Hepatocyte (in vitro differentiated cells): ENCODE measurements at regions not wholly inside any gene's neighbourhood (a gene's known extent, or its start where the extent isn't known, plus 50 kb on each side); places are given as distances from the start of the nearest gene placed in this dataset.
"Not testable (repeated sequence)": the region's sequence is repeated elsewhere in the genome, so short reads cannot be mapped to it uniquely, and the experiment has no call there.

Experiments used
- EZH2 ChIP-seq: fragments of 200-600 bp; sonication (generic); IDR thresholded peaks from 2 replicates; pipeline ENCODE4 v1.6.1; 2016; ENCODE audit warnings: antibody characterized with exemption, mild to moderate bottlenecking, borderline replicate concordance
- EZH2phosphoT487 ChIP-seq: fragments of 200-600 bp; sonication (generic); IDR thresholded peaks from one replicate; pipeline ENCODE4 v1.6.1; 2018; ENCODE audit warnings: antibody characterized with exemption, mild to moderate bottlenecking, low read depth, moderate library complexity; ENCODE audit not compliant: unreplicated experiment, severe bottlenecking
- TF ChIP-seq, protein P1 (sequence below): fragments of 200-600 bp; sonication (generic); IDR thresholded peaks from 2 replicates; pipeline ENCODE4 v1.5.1; 2016; ENCODE audit warnings: antibody characterized with exemption, mild to moderate bottlenecking; ENCODE audit not compliant: poor library complexity

DNA sequence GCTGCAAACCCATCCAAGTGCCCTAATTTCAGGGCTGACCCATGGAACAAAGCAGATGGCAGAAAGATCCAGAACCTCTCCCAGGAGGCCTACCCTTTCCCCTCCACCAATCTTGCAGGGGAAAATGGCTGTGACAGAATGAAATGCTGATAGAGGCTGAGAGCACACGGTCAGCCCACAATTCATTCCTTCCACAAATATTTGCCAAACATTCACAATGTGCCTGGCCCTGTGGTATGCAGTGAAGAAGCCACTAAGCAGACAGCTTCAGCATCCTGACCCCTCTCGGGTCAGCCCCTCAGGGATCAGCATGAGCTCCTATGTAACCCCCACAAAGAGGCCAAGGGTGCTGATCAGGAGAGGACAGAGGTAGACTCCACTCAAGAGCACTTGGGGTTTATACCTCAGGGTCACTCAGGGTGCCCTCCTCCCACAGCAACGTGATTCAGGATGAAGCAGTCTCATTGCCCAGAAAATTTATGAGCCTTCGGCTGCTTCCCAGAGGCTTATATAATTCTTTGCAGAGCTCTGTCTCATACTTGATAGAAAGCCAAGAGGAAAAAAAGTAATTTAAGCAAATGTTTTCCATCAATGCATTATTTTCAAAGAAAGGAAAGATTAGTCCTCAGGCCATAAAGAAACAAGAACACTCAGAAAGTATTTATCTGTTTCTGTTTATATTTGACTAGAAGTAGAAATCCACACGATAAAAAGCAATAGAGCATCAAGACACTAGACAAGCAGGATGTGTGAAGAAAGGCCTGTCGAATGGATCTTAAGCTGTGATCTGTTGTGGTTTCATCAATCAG, 123.8 kb upstream of the VOPP1 start:
- TF ChIP-seq, protein P1, sequence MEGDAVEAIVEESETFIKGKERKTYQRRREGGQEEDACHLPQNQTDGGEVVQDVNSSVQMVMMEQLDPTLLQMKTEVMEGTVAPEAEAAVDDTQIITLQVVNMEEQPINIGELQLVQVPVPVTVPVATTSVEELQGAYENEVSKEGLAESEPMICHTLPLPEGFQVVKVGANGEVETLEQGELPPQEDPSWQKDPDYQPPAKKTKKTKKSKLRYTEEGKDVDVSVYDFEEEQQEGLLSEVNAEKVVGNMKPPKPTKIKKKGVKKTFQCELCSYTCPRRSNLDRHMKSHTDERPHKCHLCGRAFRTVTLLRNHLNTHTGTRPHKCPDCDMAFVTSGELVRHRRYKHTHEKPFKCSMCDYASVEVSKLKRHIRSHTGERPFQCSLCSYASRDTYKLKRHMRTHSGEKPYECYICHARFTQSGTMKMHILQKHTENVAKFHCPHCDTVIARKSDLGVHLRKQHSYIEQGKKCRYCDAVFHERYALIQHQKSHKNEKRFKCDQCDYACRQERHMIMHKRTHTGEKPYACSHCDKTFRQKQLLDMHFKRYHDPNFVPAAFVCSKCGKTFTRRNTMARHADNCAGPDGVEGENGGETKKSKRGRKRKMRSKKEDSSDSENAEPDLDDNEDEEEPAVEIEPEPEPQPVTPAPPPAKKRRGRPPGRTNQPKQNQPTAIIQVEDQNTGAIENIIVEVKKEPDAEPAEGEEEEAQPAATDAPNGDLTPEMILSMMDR, result not testable (repeated sequence)
- TF ChIP-seq EZH2, EZH2phosphoT487: not testable (repeated sequence)
